Esophagus (tissue), 2 donors: ENCODE measurements at regions not wholly inside any gene's neighbourhood (a gene's known extent, or its start where the extent isn't known, plus 50 kb on each side); places are given as distances from the start of the nearest gene placed in this dataset.

Experiments
- H3K27ac ChIP-seq, 2 donors: one replicate each; pipeline ENCODE4 v1.5.1; 2013; ENCODE audit warnings: low read depth in 2 of 2, mild to moderate bottlenecking in 2 of 2, inconsistent platforms in 1 of 2, low read length in 1 of 2, moderate library complexity in 1 of 2
- H3K27me3 ChIP-seq, 2 donors: one replicate each; pipeline ENCODE4 v1.6.1; 2013; ENCODE audit warnings: low read length in 2 of 2, control low read depth in 1 of 2, mild to moderate bottlenecking in 1 of 2; ENCODE audit not compliant: insufficient read depth in 2 of 2, control insufficient read depth in 1 of 2
- H3K36me3 ChIP-seq, 2 donors: one replicate each; pipeline ENCODE4 v1.6.1; 2013; ENCODE audit warnings: low read length in 1 of 2; ENCODE audit not compliant: control insufficient read depth in 2 of 2, insufficient read depth in 2 of 2
- H3K4me1 ChIP-seq, 2 donors: one replicate each; pipeline ENCODE4 v1.6.1; 2013; ENCODE audit warnings: low read length in 1 of 2; ENCODE audit not compliant: control insufficient read depth in 2 of 2, insufficient read depth in 2 of 2
- H3K4me3 ChIP-seq, 2 donors: one replicate each; pipeline ENCODE4 v1.5.1; 2013; ENCODE audit warnings: low read length in 2 of 2, mild to moderate bottlenecking in 2 of 2, low read depth in 1 of 2, moderate library complexity in 1 of 2
- H3K9me3 ChIP-seq, 2 donors: one replicate each; pipeline ENCODE4 v1.6.1; 2013; ENCODE audit warnings: mild to moderate bottlenecking in 2 of 2, low read depth in 1 of 2, low read length in 1 of 2, moderate library complexity in 1 of 2; ENCODE audit not compliant: control insufficient read depth in 2 of 2, insufficient read depth in 1 of 2
- WGBS, 2 donors: extraction: QIAGEN DNeasy Blood & Tissue Kit; methylation state at CpG; one replicate each; pipeline ENCODE4 v1.1.7; 2013; 5-methylcytosine and 5-hydroxymethylcytosine counted together
- donor health status: healthy with polysubstance abuse.
- donor health status: Bipolar disorder and iron deficiency.

DNA sequence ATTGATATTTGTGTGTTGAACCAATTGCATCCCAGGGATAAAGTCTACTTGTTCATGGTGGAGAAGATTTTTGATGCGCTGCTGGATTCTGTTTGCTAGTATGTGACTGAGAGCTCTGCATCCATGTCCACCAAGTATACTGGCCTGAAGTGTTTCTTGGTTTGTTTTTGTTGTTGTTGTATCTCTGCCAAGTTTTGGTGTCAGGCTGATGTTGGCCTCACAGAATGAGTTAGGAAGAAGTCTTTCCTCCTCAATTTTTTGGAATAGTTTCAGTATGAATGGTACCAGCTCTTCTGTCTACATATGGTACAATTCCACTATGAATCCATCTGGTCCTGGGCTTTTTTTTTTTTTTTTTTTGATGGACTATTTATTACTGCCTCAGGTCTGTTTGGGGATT, 50.9 kb upstream of the OSTN start:
- 95 to 100% methylated on average over 1 of the region's 1 CpG for WGBS, 2 donors
- Histone ChIP-seq H3K27ac (no peak overlapping the region), H3K4me3 (no peak overlapping the region), H3K36me3 (no peaks in the 10 kb centered on the region), H3K4me1 (no peaks in the 10 kb centered on the region), H3K27me3 (no peaks in the 10 kb centered on the region), H3K9me3 (no peaks in the 10 kb centered on the region)

DNA sequence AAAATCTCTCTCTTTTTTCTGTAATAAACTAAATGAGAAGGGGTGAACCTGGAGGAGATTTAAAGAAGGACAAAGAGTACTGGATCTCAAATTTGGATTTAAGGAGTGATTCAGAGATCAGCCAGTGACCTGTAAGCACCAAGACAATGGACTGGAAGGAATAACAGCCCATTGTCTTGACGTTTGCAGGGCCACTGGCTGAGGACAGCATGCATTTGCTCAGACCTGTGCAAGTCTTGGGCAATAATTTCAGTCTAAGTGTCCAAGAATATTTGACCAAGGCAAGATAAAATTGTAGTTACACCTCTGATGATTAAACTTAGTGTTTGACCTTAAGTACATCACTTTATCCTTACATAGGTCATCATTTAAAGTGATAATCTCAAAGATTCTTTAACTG, 55.8 kb upstream of the OSTN start:
- Histone ChIP-seq H3K9me3 (no peaks in the 10 kb centered on the region), H3K27ac (no peak overlapping the region), H3K27me3 (no peaks in the 10 kb centered on the region), H3K4me1 (no peaks in the 10 kb centered on the region), H3K36me3 (no peaks in the 10 kb centered on the region), H3K4me3 (no peak overlapping the region)
- WGBS, 2 donors, result 26 to 29% methylated on average over 1 of the region's 1 CpG

DNA sequence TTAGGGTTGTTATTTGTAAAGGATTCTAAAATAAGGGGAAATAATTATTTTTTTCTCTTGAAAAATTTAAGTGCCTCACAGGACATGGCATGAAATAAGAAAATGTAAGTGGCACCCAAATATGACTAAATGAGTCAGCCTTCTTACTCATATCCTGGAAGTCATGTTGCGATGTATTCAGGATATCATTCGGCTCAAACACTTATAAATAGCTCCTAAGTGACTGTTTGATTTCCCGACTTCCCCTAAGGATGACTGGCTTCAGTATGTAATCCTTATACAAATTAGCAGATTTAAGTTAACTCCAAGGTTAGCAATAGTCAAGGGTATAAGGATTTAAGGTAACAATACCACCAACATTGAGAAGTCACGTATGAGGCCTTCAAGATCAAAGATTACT, 57.3 kb upstream of the OSTN start:
- Histone ChIP-seq H3K9me3 (no peaks in the 10 kb centered on the region), H3K36me3 (no peaks in the 10 kb centered on the region), H3K4me1 (no peaks in the 10 kb centered on the region), H3K27me3 (no peaks in the 10 kb centered on the region), H3K27ac (no peak overlapping the region), H3K4me3 (no peak overlapping the region)
- WGBS, 2 donors, result 54 to 61% methylated on average over 4 of the region's 4 CpGs

DNA sequence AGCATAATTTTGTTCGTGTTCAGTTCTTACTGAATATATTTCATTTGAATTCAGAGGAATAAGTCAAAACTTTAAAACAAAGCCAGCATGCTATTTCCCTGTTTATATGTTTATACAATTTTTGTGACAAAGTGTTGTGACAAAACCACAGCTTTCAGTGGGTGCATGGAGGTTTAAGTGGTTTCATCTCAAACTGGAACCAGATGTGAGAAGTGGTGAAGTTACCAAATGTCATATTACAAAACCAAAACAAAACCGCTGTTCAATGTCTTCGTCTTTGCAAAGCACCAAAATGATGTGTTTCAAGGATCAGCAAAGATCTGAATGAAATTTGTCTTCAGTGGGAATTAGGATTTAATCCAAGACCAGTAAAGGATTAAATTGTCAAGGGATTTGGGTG, 59.3 kb upstream of the OSTN start:
- H3K9me3 ChIP-seq, result no peaks in the 10 kb centered on the region
- H3K27me3 ChIP-seq, result no peaks in the 10 kb centered on the region
- H3K4me3 ChIP-seq, result no peak overlapping the region
- H3K4me1 ChIP-seq, result no peaks in the 10 kb centered on the region
- WGBS, 2 donors, result 66 to 76% methylated on average over 3 of the region's 3 CpGs
- no peak overlapping the region for H3K27ac ChIP-seq
- no peaks in the 10 kb centered on the region for H3K36me3 ChIP-seq

DNA sequence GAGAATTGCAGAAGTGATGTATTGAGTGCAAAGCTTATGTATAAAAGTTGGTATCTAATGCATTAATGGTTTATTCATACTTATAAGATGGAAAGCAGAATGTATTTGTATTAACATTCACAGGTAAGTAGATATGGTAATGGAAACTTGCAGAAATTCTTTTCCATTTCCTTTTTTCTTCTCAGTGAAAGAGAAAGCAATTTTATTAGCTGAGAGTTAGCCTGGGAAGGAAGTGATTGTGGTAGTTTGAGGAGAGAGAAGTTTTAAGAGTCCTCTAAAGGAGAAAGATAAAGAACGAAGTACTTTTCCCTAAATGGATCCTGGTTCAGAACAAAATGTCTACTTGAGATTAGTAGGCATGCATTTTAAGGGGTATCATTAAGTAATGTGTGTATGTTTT, 60.1 kb upstream of the OSTN start:
- no peaks in the 10 kb centered on the region for H3K4me1 ChIP-seq
- WGBS, 2 donors, result 70 to 85% methylated on average over 1 of the region's 1 CpG
- no peaks in the 10 kb centered on the region for H3K27me3 ChIP-seq
- H3K4me3 ChIP-seq, result no peak overlapping the region
- H3K27ac ChIP-seq, result no peak overlapping the region
- no peaks in the 10 kb centered on the region for H3K9me3 ChIP-seq
- no peaks in the 10 kb centered on the region for H3K36me3 ChIP-seq

DNA sequence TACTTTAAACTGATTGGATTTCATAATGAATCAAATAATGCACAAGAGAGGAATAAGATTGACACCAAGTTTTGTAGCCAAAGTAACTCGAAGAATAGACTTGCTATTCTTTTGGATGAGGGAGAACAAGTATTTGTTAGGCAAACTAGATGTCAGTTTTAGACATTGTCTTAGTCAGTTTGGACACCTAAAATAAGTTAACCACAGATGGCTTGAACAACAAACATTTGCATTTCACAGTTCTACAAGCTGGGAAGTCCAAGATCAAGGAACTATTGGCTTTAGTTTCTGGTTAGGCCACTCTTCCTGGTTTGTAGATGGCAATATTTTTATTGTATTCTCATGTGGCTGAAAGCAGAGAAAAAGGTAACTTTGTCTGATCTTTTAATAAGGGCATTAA, 61.3 kb upstream of the OSTN start:
- WGBS, 2 donors, result 85 to 90% methylated on average over 1 of the region's 1 CpG
- Histone ChIP-seq H3K36me3 (no peaks in the 10 kb centered on the region), H3K27ac (no peak overlapping the region), H3K4me1 (no peaks in the 10 kb centered on the region), H3K4me3 (no peak overlapping the region), H3K9me3 (no peaks in the 10 kb centered on the region), H3K27me3 (no peaks in the 10 kb centered on the region)

DNA sequence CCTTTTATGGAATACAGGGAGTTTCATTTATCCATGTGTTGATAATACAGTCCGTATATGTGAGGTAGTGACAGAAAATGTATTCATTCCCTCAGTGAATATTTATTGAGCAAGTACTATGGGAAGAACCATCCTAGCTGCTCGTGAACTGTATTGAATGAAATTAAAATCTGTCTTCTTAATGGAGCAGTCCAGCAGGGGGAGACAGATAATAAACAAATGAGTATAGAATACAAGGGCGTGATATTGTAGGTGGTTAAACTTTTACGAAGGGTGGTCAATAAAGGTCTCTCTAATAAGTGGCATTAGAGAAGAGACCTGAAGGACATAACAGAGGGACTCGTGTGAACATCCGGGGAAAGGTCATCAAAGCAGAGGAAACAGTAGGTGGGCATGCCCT, 62.7 kb upstream of the OSTN start:
- Histone ChIP-seq H3K27ac (no peak overlapping the region), H3K36me3 (no peaks in the 10 kb centered on the region), H3K9me3 (no peaks in the 10 kb centered on the region), H3K4me3 (no peak overlapping the region), H3K27me3 (no peaks in the 10 kb centered on the region), H3K4me1 (no peaks in the 10 kb centered on the region)
- 89 to 91% methylated on average over 6 of the region's 6 CpGs for WGBS, 2 donors

DNA sequence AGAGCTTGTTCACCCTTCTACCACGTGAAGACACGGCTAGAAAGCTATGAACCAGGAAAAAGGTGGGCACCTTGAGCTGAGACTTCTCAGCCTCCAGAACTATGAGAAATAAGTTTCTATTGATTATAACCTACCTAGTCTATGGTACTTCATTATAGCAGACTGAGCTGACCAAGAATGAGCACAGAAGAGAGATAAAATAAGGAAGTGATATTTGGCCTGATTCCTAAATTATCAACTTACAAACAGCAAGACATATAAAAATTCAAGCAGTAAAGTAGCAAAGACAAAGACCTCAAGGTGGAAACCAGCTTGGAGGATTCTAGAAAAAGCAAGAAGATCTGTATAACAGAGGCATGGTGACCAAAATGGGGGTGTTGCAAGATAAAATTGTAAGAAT, 63.9 kb upstream of the OSTN start:
- Histone ChIP-seq H3K4me3 (no peak overlapping the region), H3K27me3 (no peaks in the 10 kb centered on the region), H3K4me1 (no peaks in the 10 kb centered on the region), H3K27ac (no peak overlapping the region), H3K36me3 (no peaks in the 10 kb centered on the region), H3K9me3 (no peaks in the 10 kb centered on the region)
- whole genome bisulfite sequencing, 2 donors, result 89 to 93% methylated on average over 2 of the region's 2 CpGs

DNA sequence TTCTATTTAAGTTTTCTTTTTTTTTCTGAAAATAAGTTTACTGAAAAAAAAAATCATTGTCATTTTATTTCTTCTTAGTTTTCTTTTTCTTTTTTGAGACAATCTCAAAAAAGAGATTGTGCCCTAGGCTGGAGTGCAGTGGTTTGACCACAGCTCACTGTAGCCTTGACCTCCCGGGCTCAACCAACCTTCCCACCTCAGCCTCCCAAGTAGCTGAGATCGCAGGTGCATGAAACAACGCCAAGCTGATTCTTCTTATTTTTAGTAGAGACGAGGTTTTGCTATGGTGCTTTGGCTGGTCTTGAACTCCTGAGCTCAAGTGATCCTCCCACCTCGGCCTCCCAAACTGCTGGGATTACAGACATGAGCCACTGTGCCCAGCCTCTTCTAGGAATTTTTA, 65.7 kb upstream of the OSTN start:
- Histone ChIP-seq H3K36me3 (no peaks in the 10 kb centered on the region), H3K27ac (no peak overlapping the region), H3K4me1 (no peaks in the 10 kb centered on the region), H3K9me3 (no peaks in the 10 kb centered on the region), H3K4me3 (no peak overlapping the region), H3K27me3 (no peaks in the 10 kb centered on the region)
- WGBS, 2 donors, result 66 to 80% methylated on average over 5 of the region's 5 CpGs

DNA sequence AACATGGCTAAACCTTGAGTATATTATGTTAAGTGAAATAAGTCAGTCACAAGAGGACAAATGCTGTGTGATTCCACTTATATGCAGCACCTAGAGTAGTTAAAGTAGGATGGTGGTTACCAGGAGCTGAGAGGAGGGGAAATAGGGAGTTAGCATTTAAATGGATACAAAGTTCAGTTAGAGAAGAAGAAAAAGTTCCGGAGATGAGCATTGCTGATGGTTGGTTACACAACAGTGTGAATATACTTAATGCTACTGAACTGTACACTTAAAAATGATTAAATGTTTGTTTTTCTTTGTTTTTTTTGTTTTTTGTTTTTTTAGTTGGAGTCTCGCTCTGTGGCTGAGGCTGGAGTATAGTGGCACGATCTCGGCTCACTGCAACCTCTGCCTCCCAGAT, 67.7 kb upstream of the OSTN start:
- Histone ChIP-seq H3K4me1 (no peaks in the 10 kb centered on the region), H3K27me3 (no peaks in the 10 kb centered on the region), H3K36me3 (no peaks in the 10 kb centered on the region), H3K9me3 (no peaks in the 10 kb centered on the region), H3K27ac (no peak overlapping the region), H3K4me3 (no peak overlapping the region)
- WGBS, 2 donors, result 92 to 97% methylated on average over 4 of the region's 4 CpGs
